ENCODE measurements at regions not wholly inside any gene's neighbourhood (a gene's known extent, or its start where the extent isn't known, plus 50 kb on each side); places are given as distances from the start of the nearest gene placed in this dataset.
A peak's percentile ranks its signal among the peaks of the same experiment; 100 is the strongest.

- Mint-ChIP-seq H3K27ac (ENCODE audit: low read depth) (no peak overlapping the region), H3K4me3 (no peak overlapping the region), H3K9me3 (no peaks in the 10 kb centered on the region), H3K4me1 (peaks cover 5% of the 10 kb centered on the region), H3K27me3 (no peaks in the 10 kb centered on the region), H3K36me3 (ENCODE audit: insufficient read depth) (no peaks in the 10 kb centered on the region)
- no peak for ATAC-seq (replicated peaks; ENCODE audit: extremely low read depth, poor library complexity, severe bottlenecking)
- no peak for DNase-seq (ENCODE audit: low spot score in 2 of 2)
These were observed 97.4 kb upstream of the LCLAT1 start for GRCh38 chr2:30349691-30350090.

- Mint-ChIP-seq H3K9me3 (no peaks in the 10 kb centered on the region), H3K36me3 (ENCODE audit: insufficient read depth) (no peaks in the 10 kb centered on the region), H3K27me3 (no peaks in the 10 kb centered on the region), H3K27ac (ENCODE audit: low read depth) (no peak overlapping the region), H3K4me1 (peaks cover 5% of the 10 kb centered on the region), H3K4me3 (no peak overlapping the region)
- ATAC-seq (replicated peaks; ENCODE audit: extremely low read depth, poor library complexity, severe bottlenecking) (no peak), DNase-seq (ENCODE audit: low spot score in 2 of 2) (no peak)
These were observed 95.9 kb upstream of the LCLAT1 start for GRCh38 chr2:30351116-30351515.

GRCh38 chr2:30351949-30352348, 95.1 kb upstream of the LCLAT1 start:
- no peak overlapping the region for H3K4me3 Mint-ChIP-seq
- H3K27me3 Mint-ChIP-seq: no peaks in the 10 kb centered on the region
- no peak for ATAC-seq (replicated peaks; ENCODE audit: extremely low read depth, poor library complexity, severe bottlenecking)
- H3K4me1 Mint-ChIP-seq: peaks cover 5% of the 10 kb centered on the region
- no peak for DNase-seq (ENCODE audit: low spot score in 2 of 2)
- H3K27ac Mint-ChIP-seq (ENCODE audit: low read depth): no peak overlapping the region
- no peaks in the 10 kb centered on the region for H3K36me3 Mint-ChIP-seq (ENCODE audit: insufficient read depth)
- H3K9me3 Mint-ChIP-seq: no peaks in the 10 kb centered on the region

GRCh38 chr2:30354150-30354549, 92.9 kb upstream of the LCLAT1 start:
- H3K27ac Mint-ChIP-seq (ENCODE audit: low read depth): no peak overlapping the region
- no peak overlapping the region for H3K4me3 Mint-ChIP-seq
- peaks cover 5% of the 10 kb centered on the region for H3K4me1 Mint-ChIP-seq
- ATAC-seq (replicated peaks; ENCODE audit: extremely low read depth, poor library complexity, severe bottlenecking) (no peak), DNase-seq (ENCODE audit: low spot score in 2 of 2) (no peak)
- H3K36me3 Mint-ChIP-seq (ENCODE audit: insufficient read depth): no peaks in the 10 kb centered on the region
- no peaks in the 10 kb centered on the region for H3K27me3 Mint-ChIP-seq
- no peaks in the 10 kb centered on the region for H3K9me3 Mint-ChIP-seq

GRCh38 chr2:30354621-30355020, 92.4 kb upstream of the LCLAT1 start:
- Mint-ChIP-seq H3K36me3 (ENCODE audit: insufficient read depth) (no peaks in the 10 kb centered on the region), H3K27me3 (no peaks in the 10 kb centered on the region), H3K9me3 (no peaks in the 10 kb centered on the region), H3K4me3 (no peak overlapping the region), H3K27ac (ENCODE audit: low read depth) (no peak overlapping the region), H3K4me1 (peaks cover 5% of the 10 kb centered on the region)
- ATAC-seq (replicated peaks; ENCODE audit: extremely low read depth, poor library complexity, severe bottlenecking) (no peak), DNase-seq (ENCODE audit: low spot score in 2 of 2) (no peak)

- no peak overlapping the region for H3K4me3 Mint-ChIP-seq
- H3K36me3 Mint-ChIP-seq (ENCODE audit: insufficient read depth): no peaks in the 10 kb centered on the region
- no peak overlapping the region for H3K27ac Mint-ChIP-seq (ENCODE audit: low read depth)
- H3K4me1 Mint-ChIP-seq: peaks cover 5% of the 10 kb centered on the region
- ATAC-seq (replicated peaks; ENCODE audit: extremely low read depth, poor library complexity, severe bottlenecking): no peak
- no peak for DNase-seq (ENCODE audit: low spot score in 2 of 2)
- H3K27me3 Mint-ChIP-seq: no peaks in the 10 kb centered on the region
- H3K9me3 Mint-ChIP-seq: no peaks in the 10 kb centered on the region
These were observed 91.7 kb upstream of the LCLAT1 start for GRCh38 chr2:30355306-30355705.

- Mint-ChIP-seq H3K4me1 (peaks cover 11% of the 10 kb centered on the region), H3K27ac (ENCODE audit: low read depth) (no peak overlapping the region), H3K4me3 (no peak overlapping the region), H3K36me3 (ENCODE audit: insufficient read depth) (no peaks in the 10 kb centered on the region), H3K27me3 (no peaks in the 10 kb centered on the region), H3K9me3 (no peaks in the 10 kb centered on the region)
- no peak for ATAC-seq (replicated peaks; ENCODE audit: extremely low read depth, poor library complexity, severe bottlenecking)
- DNase-seq (ENCODE audit: low spot score in 2 of 2): no peak
These were observed 91.0 kb upstream of the LCLAT1 start for GRCh38 chr2:30356071-30356470.

GRCh38 chr2:30356776-30357175, 90.3 kb upstream of the LCLAT1 start:
- Mint-ChIP-seq H3K4me1 (peaks cover 19% of the 10 kb centered on the region), H3K27ac (ENCODE audit: low read depth) (no peak overlapping the region), H3K9me3 (no peaks in the 10 kb centered on the region), H3K27me3 (no peaks in the 10 kb centered on the region), H3K4me3 (no peak overlapping the region), H3K36me3 (ENCODE audit: insufficient read depth) (no peaks in the 10 kb centered on the region)
- ATAC-seq (replicated peaks; ENCODE audit: extremely low read depth, poor library complexity, severe bottlenecking): no peak
- no peak for DNase-seq (ENCODE audit: low spot score in 2 of 2)

- Mint-ChIP-seq H3K4me3 (no peak overlapping the region), H3K9me3 (no peaks in the 10 kb centered on the region), H3K4me1 (peaks cover 23% of the 10 kb centered on the region), H3K27me3 (no peaks in the 10 kb centered on the region), H3K36me3 (ENCODE audit: insufficient read depth) (peaks cover 3% of the 10 kb centered on the region), H3K27ac (ENCODE audit: low read depth) (no peak overlapping the region)
- no peak for DNase-seq (ENCODE audit: low spot score in 2 of 2)
- no peak for ATAC-seq (replicated peaks; ENCODE audit: extremely low read depth, poor library complexity, severe bottlenecking)
These were observed 88.7 kb upstream of the LCLAT1 start for GRCh38 chr2:30358351-30358750.

GRCh38 chr2:30358842-30359241, 88.2 kb upstream of the LCLAT1 start:
- Mint-ChIP-seq H3K27me3 (no peaks in the 10 kb centered on the region), H3K36me3 (ENCODE audit: insufficient read depth) (peaks cover 3% of the 10 kb centered on the region), H3K4me3 (no peak overlapping the region), H3K27ac (ENCODE audit: low read depth) (no peak overlapping the region), H3K9me3 (no peaks in the 10 kb centered on the region), H3K4me1 (peaks cover 23% of the 10 kb centered on the region)
- ATAC-seq (replicated peaks; ENCODE audit: extremely low read depth, poor library complexity, severe bottlenecking) (no peak), DNase-seq (ENCODE audit: low spot score in 2 of 2) (no peak)

GRCh38 chr2:30359644-30360167, 87.3 kb upstream of the LCLAT1 start:
- H3K27me3 Mint-ChIP-seq: no peaks in the 10 kb centered on the region
- H3K9me3 Mint-ChIP-seq: no peaks in the 10 kb centered on the region
- no peak for DNase-seq (ENCODE audit: low spot score in 2 of 2)
- no peak for ATAC-seq (replicated peaks; ENCODE audit: extremely low read depth, poor library complexity, severe bottlenecking)
- H3K4me1 Mint-ChIP-seq: peaks cover 23% of the 10 kb centered on the region
- H3K27ac Mint-ChIP-seq (ENCODE audit: low read depth): no peak overlapping the region
- peaks cover 5% of the 10 kb centered on the region for H3K36me3 Mint-ChIP-seq (ENCODE audit: insufficient read depth)
- no peak overlapping the region for H3K4me3 Mint-ChIP-seq

- Mint-ChIP-seq H3K27me3 (no peaks in the 10 kb centered on the region), H3K36me3 (ENCODE audit: insufficient read depth) (peaks cover 5% of the 10 kb centered on the region), H3K4me1 (peaks cover 23% of the 10 kb centered on the region), H3K9me3 (no peaks in the 10 kb centered on the region), H3K4me3 (no peak overlapping the region), H3K27ac (ENCODE audit: low read depth) (peak overlapping the region; percentile 63)
- ATAC-seq (replicated peaks; ENCODE audit: extremely low read depth, poor library complexity, severe bottlenecking): no peak
- DNase-seq (ENCODE audit: low spot score in 2 of 2): no peak
These were observed 85.2 kb upstream of the LCLAT1 start for GRCh38 chr2:30361751-30362394.

- no peak for DNase-seq (ENCODE audit: low spot score in 2 of 2)
- Mint-ChIP-seq H3K27ac (ENCODE audit: low read depth) (no peak overlapping the region), H3K36me3 (ENCODE audit: insufficient read depth) (peaks cover 5% of the 10 kb centered on the region), H3K27me3 (no peaks in the 10 kb centered on the region), H3K4me1 (peaks cover 23% of the 10 kb centered on the region), H3K4me3 (no peak overlapping the region), H3K9me3 (no peaks in the 10 kb centered on the region)
- no peak for ATAC-seq (replicated peaks; ENCODE audit: extremely low read depth, poor library complexity, severe bottlenecking)
These were observed 84.5 kb upstream of the LCLAT1 start for GRCh38 chr2:30362468-30363081.
